ENCODE measurements at regions not wholly inside any gene's neighbourhood (a gene's known extent, or its start where the extent isn't known, plus 50 kb on each side); places are given as distances from the start of the nearest gene placed in this dataset.

DNA sequence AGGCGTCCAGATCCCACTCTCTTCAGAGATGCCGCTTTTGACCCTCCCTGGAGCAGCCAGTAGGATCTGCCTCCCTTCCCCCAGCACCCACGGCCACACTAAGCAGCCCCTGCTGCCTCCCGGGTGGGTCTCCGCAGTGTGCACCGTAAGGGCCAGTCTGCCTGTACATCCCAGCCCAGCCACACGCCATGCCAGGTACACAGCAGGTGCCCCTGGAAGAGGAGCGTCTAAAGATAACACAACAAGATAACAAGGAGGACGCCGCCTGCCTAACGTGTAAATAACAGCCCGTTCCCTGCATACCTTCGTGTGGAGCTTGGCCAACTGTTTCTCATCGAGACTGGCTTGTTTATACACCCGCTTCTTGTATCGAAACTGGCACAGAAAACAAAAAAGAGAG is 139.4 kb downstream of the SHANK2 start:
- DNase-seq (ENCODE audit: low read depth): no peak
- no peak overlapping the region for H3K4me3 ChIP-seq (ENCODE audit: low read length)
- TF ChIP-seq, protein P1, sequence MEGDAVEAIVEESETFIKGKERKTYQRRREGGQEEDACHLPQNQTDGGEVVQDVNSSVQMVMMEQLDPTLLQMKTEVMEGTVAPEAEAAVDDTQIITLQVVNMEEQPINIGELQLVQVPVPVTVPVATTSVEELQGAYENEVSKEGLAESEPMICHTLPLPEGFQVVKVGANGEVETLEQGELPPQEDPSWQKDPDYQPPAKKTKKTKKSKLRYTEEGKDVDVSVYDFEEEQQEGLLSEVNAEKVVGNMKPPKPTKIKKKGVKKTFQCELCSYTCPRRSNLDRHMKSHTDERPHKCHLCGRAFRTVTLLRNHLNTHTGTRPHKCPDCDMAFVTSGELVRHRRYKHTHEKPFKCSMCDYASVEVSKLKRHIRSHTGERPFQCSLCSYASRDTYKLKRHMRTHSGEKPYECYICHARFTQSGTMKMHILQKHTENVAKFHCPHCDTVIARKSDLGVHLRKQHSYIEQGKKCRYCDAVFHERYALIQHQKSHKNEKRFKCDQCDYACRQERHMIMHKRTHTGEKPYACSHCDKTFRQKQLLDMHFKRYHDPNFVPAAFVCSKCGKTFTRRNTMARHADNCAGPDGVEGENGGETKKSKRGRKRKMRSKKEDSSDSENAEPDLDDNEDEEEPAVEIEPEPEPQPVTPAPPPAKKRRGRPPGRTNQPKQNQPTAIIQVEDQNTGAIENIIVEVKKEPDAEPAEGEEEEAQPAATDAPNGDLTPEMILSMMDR (IDR thresholded peaks at IDR 0.05; ENCODE audit: insufficient read depth, low read depth, low read length, missing control alignments): no peak

DNA sequence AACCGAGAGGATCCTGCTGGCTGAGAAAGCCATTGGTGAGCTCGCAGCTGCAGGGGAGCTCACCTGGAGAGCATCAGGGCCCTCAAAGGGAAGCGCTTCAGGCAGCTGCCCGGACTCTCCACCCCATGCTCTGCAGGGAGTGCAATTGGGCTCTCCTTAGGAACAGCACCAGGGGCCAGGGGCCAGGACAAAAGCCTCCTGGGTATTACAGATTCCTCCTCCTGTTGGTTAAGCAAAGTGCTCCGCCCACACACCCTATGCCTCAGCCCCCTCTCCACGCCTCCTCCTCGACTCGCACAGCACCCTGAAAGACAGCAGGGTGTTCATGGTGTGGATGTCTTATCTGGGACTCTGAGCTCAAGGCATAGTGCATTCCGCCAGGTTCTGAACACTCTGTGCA is 139.9 kb downstream of the SHANK2 start:
- no peak for DNase-seq (ENCODE audit: low read depth)
- no peak overlapping the region for H3K4me3 ChIP-seq (ENCODE audit: low read length)
- TF ChIP-seq, protein P1 (IDR thresholded peaks at IDR 0.05; ENCODE audit: insufficient read depth, low read depth, low read length, missing control alignments): no peak

DNA sequence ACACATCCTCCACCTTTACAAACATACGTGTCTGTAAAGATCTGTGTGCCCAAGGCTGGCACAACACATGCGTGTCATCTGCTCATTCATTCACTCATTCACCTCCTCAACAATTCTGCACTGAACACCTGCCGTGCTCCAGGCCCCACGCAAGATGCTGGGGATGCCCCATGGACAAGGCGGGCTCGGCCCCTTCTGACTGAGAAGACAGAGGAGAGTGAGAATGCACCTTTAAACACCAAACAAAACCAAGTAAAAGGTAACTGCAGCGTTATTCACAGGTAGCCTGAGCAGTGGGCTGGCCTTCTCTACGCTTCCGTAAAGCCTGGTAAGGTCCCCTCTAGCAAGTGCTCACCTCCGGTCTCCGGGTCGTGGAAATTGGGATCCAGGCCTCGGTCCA is 142.8 kb downstream of the SHANK2 start:
- H3K4me3 ChIP-seq (ENCODE audit: low read length): no peak overlapping the region
- no peak for DNase-seq (ENCODE audit: low read depth)
- TF ChIP-seq, protein P1 (IDR thresholded peaks at IDR 0.05; ENCODE audit: insufficient read depth, low read depth, low read length, missing control alignments): no peak

DNA sequence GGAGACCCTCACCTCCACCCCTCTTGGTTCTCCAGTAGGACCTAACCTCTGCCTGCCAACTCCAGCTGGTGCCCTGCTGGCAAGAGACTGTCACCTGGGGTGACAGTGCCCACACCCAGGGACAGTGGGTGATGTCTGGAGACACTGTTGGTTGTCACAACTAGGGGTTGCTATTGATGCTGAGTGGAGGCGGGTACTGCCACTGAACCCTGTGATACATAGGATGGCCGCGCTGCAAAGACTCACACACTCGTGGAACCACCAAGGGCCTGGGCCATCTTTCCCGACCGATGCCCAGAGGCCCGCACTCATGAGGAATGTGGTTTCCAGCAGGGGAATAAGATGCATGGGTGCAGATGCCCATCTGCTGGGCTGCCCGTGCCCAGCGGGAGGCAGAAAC is 143.2 kb downstream of the SHANK2 start:
- H3K4me3 ChIP-seq (ENCODE audit: low read length): no peak overlapping the region
- TF ChIP-seq, protein P1 (IDR thresholded peaks at IDR 0.05; ENCODE audit: insufficient read depth, low read depth, low read length, missing control alignments): no peak
- no peak for DNase-seq (ENCODE audit: low read depth)

DNA sequence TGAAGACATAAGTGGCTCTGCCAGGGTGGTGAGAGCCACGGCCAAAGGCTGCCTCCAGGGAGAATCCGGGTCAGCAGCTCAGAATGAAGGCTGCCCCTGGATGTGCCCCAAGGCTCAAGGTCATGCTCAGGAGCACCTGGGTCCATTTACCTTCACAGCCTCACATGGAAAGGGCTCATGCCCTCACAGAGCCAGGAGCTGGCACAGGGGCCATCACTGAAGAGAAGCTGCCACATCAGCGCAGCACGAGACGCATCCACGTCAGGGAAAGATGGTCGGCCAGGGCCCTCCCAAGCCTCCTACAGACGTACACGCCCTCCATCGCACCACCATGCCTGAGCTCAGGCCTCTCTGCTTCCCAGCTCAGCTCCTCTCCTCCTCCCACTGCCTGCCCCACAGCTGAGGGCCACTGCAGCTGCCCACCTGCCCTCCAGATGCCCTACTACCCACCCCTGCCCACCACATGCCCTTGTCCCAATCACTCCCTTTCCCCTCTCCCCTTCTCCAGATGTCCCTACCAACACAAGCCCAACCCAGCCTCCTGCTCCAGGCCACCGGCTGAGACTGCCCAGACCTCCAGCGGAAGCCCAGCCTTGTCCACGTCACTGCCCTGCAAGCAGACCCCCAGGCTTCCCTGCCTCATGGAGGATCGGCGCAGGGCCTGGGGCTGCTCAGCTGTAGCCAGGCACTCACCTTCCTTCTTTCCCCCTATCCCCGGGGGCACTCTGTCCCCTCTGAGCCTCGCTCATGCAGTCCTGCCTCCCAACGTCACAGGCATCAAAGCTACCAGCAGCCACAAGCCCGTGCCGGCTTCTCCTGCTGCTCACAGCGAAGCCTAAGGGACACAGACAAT is 144.1 kb downstream of the SHANK2 start:
- H3K4me3 ChIP-seq (ENCODE audit: low read length): no peak overlapping the region
- no peak for DNase-seq (ENCODE audit: low read depth)
- TF ChIP-seq, protein P1 (IDR thresholded peaks at IDR 0.05; ENCODE audit: insufficient read depth, low read depth, low read length, missing control alignments): no peak

DNA sequence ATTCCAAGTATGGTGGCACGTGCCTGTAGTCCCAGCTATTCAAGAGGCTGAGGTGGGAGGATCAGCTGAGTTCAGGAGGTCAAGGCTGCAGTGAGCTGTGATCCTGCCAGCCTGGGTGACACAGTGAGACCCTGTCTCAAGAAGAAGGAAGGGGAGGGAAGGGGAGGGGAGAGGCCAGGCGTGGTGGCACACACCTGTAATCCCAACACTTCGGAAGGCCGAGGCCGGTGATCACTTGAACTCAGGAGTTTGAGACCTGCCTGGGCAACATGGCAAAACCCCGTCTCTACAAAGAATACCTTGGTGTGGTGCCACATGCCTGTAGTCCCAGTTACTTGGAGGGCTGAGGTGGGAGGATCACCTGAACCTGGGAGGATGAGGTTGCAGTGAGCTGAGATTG is 145.7 kb downstream of the SHANK2 start:
- TF ChIP-seq, protein P1 (IDR thresholded peaks at IDR 0.05; ENCODE audit: insufficient read depth, low read depth, low read length, missing control alignments): no peak
- no peak for DNase-seq (ENCODE audit: low read depth)
- H3K4me3 ChIP-seq (ENCODE audit: low read length): no peak overlapping the region

DNA sequence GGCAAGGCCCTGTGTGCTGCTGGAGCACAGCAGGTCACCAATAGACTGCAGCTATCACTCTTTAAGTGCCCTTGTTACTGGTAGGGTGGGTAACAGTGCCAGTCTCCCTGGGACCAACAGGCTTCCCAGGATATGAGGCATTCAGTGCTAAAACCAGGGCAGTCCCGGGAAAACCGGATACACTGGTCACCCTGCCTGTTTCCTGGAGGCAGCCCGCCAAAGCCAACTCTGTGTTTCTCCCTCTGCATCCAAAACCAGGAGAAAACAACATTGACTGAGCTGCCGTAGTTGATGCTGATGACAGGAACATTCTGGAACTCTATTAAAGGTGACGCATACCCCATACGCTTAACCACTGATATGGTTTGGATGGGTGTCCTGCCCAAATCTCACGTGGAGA is 149.1 kb downstream of the SHANK2 start:
- DNase-seq (ENCODE audit: low read depth): peak; percentile 60
- H3K4me3 ChIP-seq (ENCODE audit: low read length): no peak overlapping the region
- TF ChIP-seq, protein P1 (IDR thresholded peaks at IDR 0.05; ENCODE audit: insufficient read depth, low read depth, low read length, missing control alignments): no peak

Data from epithelial cell of esophagus (primary cell).